ENCODE measurements at regions not wholly inside any gene's neighbourhood (a gene's known extent, or its start where the extent isn't known, plus 50 kb on each side); places are given as distances from the start of the nearest gene placed in this dataset.

- no peak for DNase-seq (ENCODE audit: low read depth)
Measured at GRCh38 chr13:72346716-72347115, 380.7 kb downstream of the MZT1 start.

- no peak for DNase-seq (ENCODE audit: low read depth)
Measured at GRCh38 chr13:72342364-72342763, 385.1 kb downstream of the MZT1 start.

GRCh38 chr13:72341904-72342303 lies 385.5 kb downstream of the MZT1 start:
- DNase-seq (ENCODE audit: low read depth) = no peak

DNA sequence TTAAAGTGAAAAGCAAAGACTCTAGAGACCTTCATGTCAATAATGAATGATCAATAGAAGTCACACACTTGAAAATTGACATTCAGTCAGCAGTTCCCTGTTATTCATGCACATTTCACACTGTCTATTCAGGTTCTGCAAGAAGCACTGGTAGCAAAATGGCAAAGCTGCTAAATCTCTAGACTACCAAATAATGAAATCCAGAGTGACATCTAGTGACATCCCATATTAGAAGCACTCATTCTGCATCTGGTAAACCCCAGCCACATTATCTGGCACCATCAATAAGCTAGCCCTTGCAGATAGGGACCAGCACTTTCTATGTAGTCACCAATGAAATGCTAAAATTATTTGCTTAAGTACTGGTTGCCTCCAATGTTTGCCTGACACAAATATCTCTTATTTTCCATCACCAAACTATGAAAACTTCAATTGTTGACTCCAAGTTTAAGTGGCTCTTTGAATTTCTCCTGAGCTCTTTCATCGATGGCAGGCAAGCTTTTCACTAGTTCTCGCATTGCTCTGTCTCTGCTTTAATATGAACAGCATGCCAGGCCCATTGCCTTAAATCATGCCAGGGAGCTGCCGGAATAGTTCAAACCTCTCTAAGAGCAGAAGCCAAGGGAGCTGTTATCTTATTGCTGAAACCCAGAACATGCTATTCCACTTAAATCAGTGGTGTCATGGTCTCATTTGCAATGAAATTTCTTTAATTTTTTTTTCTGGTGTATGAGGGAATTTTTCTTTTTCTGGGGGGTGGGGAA lies 409.9 kb downstream of the MZT1 start:
- peak; percentile 3 for DNase-seq (ENCODE audit: low read depth)

DNA sequence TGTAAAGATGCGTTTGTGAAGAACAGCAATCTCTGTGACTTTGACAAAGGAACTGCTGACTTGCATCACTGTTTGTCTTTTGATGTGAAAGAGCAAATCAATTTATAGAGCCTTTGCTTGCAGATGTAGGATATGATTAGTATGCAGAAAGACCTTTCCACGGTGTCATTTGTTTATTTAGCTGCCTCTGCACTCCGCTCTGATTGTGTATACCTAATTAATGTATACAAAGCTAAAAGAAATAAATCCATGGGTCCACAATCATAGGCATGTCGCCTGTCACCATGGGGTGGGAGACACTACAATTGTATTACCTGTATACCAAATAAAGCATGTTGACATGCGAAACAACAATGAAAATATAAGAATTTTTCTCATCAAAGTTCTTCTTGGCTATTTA lies 410.7 kb downstream of the MZT1 start:
- no peak for DNase-seq (ENCODE audit: low read depth)

- DNase-seq (ENCODE audit: low read depth) = no peak
Measured at GRCh38 chr13:72315312-72315711, 412.1 kb downstream of the MZT1 start.

GRCh38 chr13:72314210-72314609 lies 413.2 kb downstream of the MZT1 start:
- DNase-seq (ENCODE audit: low read depth) = no peak

- DNase-seq (ENCODE audit: low read depth) = no peak
Measured at GRCh38 chr13:72313546-72313945, 413.9 kb downstream of the MZT1 start.

- peak; percentile 57 for DNase-seq (ENCODE audit: low read depth)
Measured at GRCh38 chr13:72303941-72304746, 423.3 kb downstream of the MZT1 start.

DNA sequence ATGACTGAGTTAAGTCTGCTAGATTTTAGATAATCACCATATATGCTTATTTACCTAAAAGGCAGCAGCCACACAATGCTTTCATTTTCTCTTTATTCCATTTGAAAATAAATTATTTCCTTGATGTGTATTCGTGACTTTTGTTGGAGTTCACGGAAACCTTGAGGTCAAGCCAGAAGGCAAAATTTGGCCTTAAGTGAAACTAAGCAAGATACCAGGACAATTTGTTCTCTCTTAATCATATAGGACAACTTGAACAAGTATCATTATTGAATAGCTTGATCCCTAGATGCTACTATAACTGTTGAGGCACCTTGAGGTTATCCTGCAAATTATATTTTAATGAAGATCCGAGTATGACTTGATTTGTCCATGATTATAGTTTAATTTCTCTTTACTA lies 429.2 kb upstream of the DACH1 start:
- no peak for DNase-seq (ENCODE audit: low read depth)

GRCh38 chr13:72295153-72295552 lies 428.1 kb upstream of the DACH1 start:
- DNase-seq (ENCODE audit: low read depth) = peak; percentile 46

GRCh38 chr13:72293206-72293605 lies 426.2 kb upstream of the DACH1 start:
- DNase-seq (ENCODE audit: low read depth) = peak; percentile 11

GRCh38 chr13:72290962-72291681 lies 424.1 kb upstream of the DACH1 start:
- peak; percentile 84 for DNase-seq (ENCODE audit: low read depth)

GRCh38 chr13:72286421-72286820 lies 419.4 kb upstream of the DACH1 start:
- DNase-seq (ENCODE audit: low read depth) = no peak

- DNase-seq (ENCODE audit: low read depth) = peak; percentile 15
Measured at GRCh38 chr13:72284791-72285190, 417.8 kb upstream of the DACH1 start.

DNA sequence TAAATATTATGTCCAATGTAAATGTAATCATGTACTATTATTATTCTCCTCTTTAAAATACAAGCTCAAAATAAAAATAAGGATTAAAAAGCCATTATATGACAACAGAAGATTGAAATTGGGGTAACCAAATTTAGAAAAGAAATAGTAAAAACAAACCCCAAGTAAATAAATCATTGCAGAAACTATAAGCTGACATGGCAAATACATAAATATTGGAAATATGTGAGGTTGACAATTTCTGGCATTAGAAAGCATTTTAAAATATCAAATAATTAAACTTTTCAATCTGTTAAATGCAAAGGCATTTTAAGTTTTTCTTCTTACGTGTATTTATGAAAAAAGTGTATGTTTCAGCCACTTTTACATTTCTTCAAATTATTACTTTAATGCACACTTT lies 394.7 kb upstream of the DACH1 start:
- DNase-seq (ENCODE audit: low read depth) = no peak

DNA sequence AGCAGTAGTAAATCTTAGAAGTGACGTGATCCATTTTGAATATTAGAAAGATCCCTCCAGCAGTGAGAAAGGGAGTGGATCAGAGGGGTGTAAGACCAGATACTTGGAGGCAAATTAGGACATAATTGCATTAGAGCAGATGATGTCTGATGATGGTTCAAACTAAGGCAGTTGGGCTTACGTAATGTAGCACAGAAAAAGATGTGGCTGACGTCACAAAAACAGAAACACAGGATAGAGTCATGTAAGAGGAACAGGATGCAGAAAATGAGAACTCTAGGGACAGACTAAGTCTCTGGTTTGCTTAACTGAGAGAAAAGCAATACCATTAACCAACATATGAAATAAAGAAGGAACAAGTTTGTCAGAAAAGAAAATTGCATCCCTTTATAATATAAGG lies 392.5 kb upstream of the DACH1 start:
- no peak for DNase-seq (ENCODE audit: low read depth)

- no peak for DNase-seq (ENCODE audit: low read depth)
Measured at GRCh38 chr13:72258340-72258981, 391.5 kb upstream of the DACH1 start.

GRCh38 chr13:72255908-72256307 lies 388.9 kb upstream of the DACH1 start:
- DNase-seq (ENCODE audit: low read depth) = peak; percentile 64

DNA sequence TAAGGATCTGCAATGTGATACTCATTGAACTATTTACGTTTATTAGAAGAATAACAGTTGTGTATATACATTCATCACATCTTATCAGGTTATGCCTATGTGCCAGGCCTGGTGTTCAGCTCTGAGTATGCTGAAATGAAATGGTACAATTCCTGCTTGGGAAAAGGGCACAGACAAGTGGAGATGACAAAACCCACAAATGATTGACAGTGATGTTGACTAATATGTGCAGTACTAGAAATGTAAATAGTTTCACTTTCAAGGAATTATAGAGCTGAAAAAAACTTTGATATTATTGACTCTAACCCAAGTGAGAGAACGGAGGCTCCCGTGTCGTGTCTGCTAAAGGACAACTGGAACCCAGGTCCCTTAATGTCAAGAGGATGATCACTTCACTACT lies 386.8 kb upstream of the DACH1 start:
- no peak for DNase-seq (ENCODE audit: low read depth)

DNA sequence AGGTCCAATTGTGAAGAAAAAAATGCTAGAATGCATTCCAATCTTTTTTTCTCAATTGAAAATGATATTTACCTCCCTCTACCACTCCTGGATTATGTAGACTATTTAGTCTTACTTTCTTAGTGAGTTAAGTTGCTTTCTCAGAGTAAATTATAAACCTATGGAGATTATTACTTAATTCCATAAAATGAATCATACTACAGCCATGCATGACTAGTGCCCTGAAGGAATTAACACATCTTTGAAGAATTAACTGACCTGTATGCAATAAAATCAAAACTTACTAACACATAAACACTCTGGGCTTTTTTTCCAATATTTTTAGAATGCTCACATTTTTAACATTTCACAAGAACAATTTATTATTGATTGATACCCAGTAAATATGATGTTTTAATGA lies 379.4 kb upstream of the DACH1 start:
- DNase-seq (ENCODE audit: low read depth) = peak; percentile 54

DNA sequence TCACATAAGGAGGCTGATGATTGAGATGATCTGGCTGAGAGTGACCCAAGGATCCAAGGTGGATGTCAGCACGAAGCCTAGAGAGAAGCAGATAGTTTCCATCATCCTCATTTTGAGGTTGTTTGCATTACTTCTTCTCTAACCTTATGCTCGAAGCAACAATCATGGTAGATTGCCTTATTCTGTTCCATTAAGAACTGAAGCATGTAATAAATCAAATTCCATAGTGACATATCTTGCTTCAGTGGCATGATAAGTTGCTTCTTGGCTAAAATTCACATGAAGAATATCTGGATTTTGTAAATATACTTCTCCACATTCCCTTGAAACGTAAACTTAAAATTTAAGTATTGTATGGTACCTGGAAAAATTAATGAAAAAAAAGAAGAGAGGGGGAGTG lies 377.8 kb upstream of the DACH1 start:
- no peak for DNase-seq (ENCODE audit: low read depth)

Measured in EH (cell line).